ENCODE measurements at regions not wholly inside any gene's neighbourhood (a gene's known extent, or its start where the extent isn't known, plus 50 kb on each side); places are given as distances from the start of the nearest gene placed in this dataset.

- Histone ChIP-seq H3K4me1 (no peaks in the 10 kb centered on the region), H3K9me3 (no peaks in the 10 kb centered on the region), H3K4me3 (no peak overlapping the region), H3K4me2 (no peak overlapping the region), H3K27ac (no peak overlapping the region; a peak in 1 of 6 replicates)
- CTCF ChIA-PET: interaction anchor here (0.7 to 0.9 kb wide), 2 partner anchors 12 to 20 kb away, joined by 3 read pairs; no protein-coding TSS in a partner anchor
- WGBS (ENCODE audit: missing lambda C conversion rate): 92% methylated on average over 3 of the region's 3 CpGs
- no peak for FAIRE-seq
- ATAC-seq: peak in 1 of 2 experiments; percentile 16; a peak in 1 of 6 replicates
- POLR2A ChIA-PET: no interaction called here
- TF ChIP-seq MAFK (IDR thresholded peaks at IDR 0.05; ENCODE audit: partially characterized antibody): no peak
- DNase-seq (ENCODE audit: low read depth in 1 of 2, low spot score in 1 of 2): no peak
Measured at GRCh38 chr2:120833127-120833675, 97.5 kb downstream of the GLI2 start.

GRCh38 chr2:120834206-120834605, 98.5 kb downstream of the GLI2 start:
- no peak for TF ChIP-seq ZSCAN20 (CRISPR knock-in tag; IDR thresholded peaks at IDR 0.05)
- TF ChIP-seq GATA3 (IDR thresholded peaks at IDR 0.05; ENCODE audit: borderline replicate concordance): no peak
- no peak for TF ChIP-seq ZC3H11A (IDR thresholded peaks at IDR 0.05)
- no peak for TF ChIP-seq BHLHE40 (IDR thresholded peaks at IDR 0.05; ENCODE audit: low read depth, low read length)
- TF ChIP-seq EHMT2 (IDR thresholded peaks at IDR 0.05; ENCODE audit: low read depth): no peak
- no peak for TF ChIP-seq HOXA7 (CRISPR knock-in tag; IDR thresholded peaks at IDR 0.05)
- CTCF ChIA-PET: interaction anchor here (1.3 kb wide), 1 partner anchor 153 kb away, joined by 3 read pairs; no protein-coding TSS in a partner anchor
- no peaks in the 10 kb centered on the region for H3K9me3 ChIP-seq
- 93% methylated on average over 3 of the region's 3 CpGs for WGBS (ENCODE audit: missing lambda C conversion rate)
- H3K27ac ChIP-seq: peak overlapping the region in 1 of 2 experiments; percentile 36; a peak in 1 of 6 replicates
- ATAC-seq (no peak), FAIRE-seq (no peak), DNase-seq (ENCODE audit: low read depth in 1 of 2, low spot score in 1 of 2) (no peak)
- no peak overlapping the region for H3K4me2 ChIP-seq
- no peaks in the 10 kb centered on the region for H3K4me1 ChIP-seq
- POLR2A ChIA-PET: no interaction called here
- H3K4me3 ChIP-seq: no peak overlapping the region

- no peak for ATAC-seq
- FAIRE-seq: no peak
- 92% methylated on average over 5 of the region's 5 CpGs for WGBS (ENCODE audit: missing lambda C conversion rate)
- H3K4me2 ChIP-seq: no peak overlapping the region
- TF ChIP-seq HOXB13 (CRISPR knock-in tag; IDR thresholded peaks at IDR 0.05; ENCODE audit: low read depth): no peak
- no peak for TF ChIP-seq MAFK (IDR thresholded peaks at IDR 0.05; ENCODE audit: partially characterized antibody)
- no peak for TF ChIP-seq POLR2AphosphoS2 (conservative IDR thresholded peaks at IDR 0.05; ENCODE audit: low read length)
- TF ChIP-seq REST (IDR thresholded peaks at IDR 0.05): no peak
- H3K9me3 ChIP-seq: no peaks in the 10 kb centered on the region
- H3K4me3 ChIP-seq: no peak overlapping the region
- POLR2A ChIA-PET: no interaction called here
- no peak overlapping the region for H3K27ac ChIP-seq
- CTCF ChIA-PET: no interaction called here
- no peaks in the 10 kb centered on the region for H3K4me1 ChIP-seq
- DNase-seq (ENCODE audit: low read depth in 1 of 2, low spot score in 1 of 2): no peak
Measured at GRCh38 chr2:120836281-120836680, 100.6 kb downstream of the GLI2 start.

- POLR2A ChIA-PET: no interaction called here
Measured at GRCh38 chr2:120840795-120841487, 105.3 kb downstream of the GLI2 start.

More at GRCh38 chr2:120840795-120841487, 105.3 kb downstream of the GLI2 start:
- TF ChIP-seq NFE2L2 (conservative IDR thresholded peaks at IDR 0.05; ENCODE audit: low read length) (no peak), ZSCAN20 (CRISPR knock-in tag; IDR thresholded peaks at IDR 0.05) (no peak), JUNB (IDR thresholded peaks at IDR 0.05) (no peak), ELK1 (IDR thresholded peaks at IDR 0.05; ENCODE audit: low read depth, low read length) (no peak), CBX8 (IDR thresholded peaks at IDR 0.05) (no peak), HES2 (IDR thresholded peaks at IDR 0.05) (no peak), CBX2 (IDR thresholded peaks at IDR 0.05; ENCODE audit: borderline replicate concordance, low read depth) (no peak), HOXB5 (CRISPR knock-in tag; IDR thresholded peaks at IDR 0.05) (no peak), SMC3 (IDR thresholded peaks at IDR 0.05) (no peak), MAFK (IDR thresholded peaks at IDR 0.05; ENCODE audit: partially characterized antibody) (no peak), PBX3 (IDR thresholded peaks at IDR 0.05) (no peak), MYC (IDR thresholded peaks at IDR 0.05; ENCODE audit: borderline replicate concordance, low read length) (no peak), HDAC2 (IDR thresholded peaks at IDR 0.05) (no peak)
- DNase-seq (ENCODE audit: low read depth in 1 of 2, low spot score in 1 of 2): no peak
- ATAC-seq: no peak
- WGBS (ENCODE audit: missing lambda C conversion rate): 95% methylated on average over 13 of the region's 13 CpGs
- no peak overlapping the region for H3K4me3 ChIP-seq
- H3K4me1 ChIP-seq: no peaks in the 10 kb centered on the region
- H3K4me2 ChIP-seq: no peak overlapping the region
- CTCF ChIA-PET: interaction anchor here (1.0 kb wide), 1 partner anchor 13 kb away, joined by 3 read pairs; no protein-coding TSS in a partner anchor
- no peak overlapping the region for H3K27ac ChIP-seq
- FAIRE-seq: no peak
- H3K9me3 ChIP-seq: no peaks in the 10 kb centered on the region
